Kidney (tissue), 13 donors: ENCODE measurements at regions not wholly inside any gene's neighbourhood (a gene's known extent, or its start where the extent isn't known, plus 50 kb on each side); places are given as distances from the start of the nearest gene placed in this dataset.

Source experiments
- DNase-seq, 5 donors: peaks; one replicate each; pipeline ENCODE4 v3.0.0-alpha.2; 2013 to 2020
- FAIRE-seq: peaks from 2 replicates; lab custom pipeline; 2012; peaks lifted over from hg19 to GRCh38; lab: Jason Lieb, UNC
- H3K27ac ChIP-seq, 2 donors: one replicate each; pipeline ENCODE4 v1.7.0; 2013; ENCODE audit warnings: low read depth in 2 of 2, low read length in 2 of 2, inconsistent platforms in 1 of 2
- H3K27me3 ChIP-seq: one replicate; pipeline ENCODE4 v1.7.1; 2013; ENCODE audit warnings: low read length, inconsistent platforms; ENCODE audit not compliant: control insufficient read depth, insufficient read depth
- H3K36me3 ChIP-seq, 3 donors: one replicate each; pipeline versions ENCODE4 v1.7.0 to v1.7.1; 2013; ENCODE audit warnings: low read length in 3 of 3, control low read depth in 1 of 3, inconsistent platforms in 1 of 3; ENCODE audit not compliant: insufficient read depth in 3 of 3, control insufficient read depth in 2 of 3
- H3K4me1 ChIP-seq, 3 donors: one replicate each; pipeline versions ENCODE4 v1.7.0 to v1.7.1; 2013; ENCODE audit warnings: low read length in 3 of 3, inconsistent platforms in 1 of 3, low read depth in 1 of 3; ENCODE audit not compliant: control insufficient read depth in 2 of 3, insufficient read depth in 2 of 3
- H3K4me3 ChIP-seq, 3 donors: one replicate each; pipeline versions ENCODE4 v1.7.0 to v1.8.1; 2013; ENCODE audit warnings: low read length in 3 of 3, control low read depth in 1 of 3, inconsistent platforms in 1 of 3
- H3K9ac ChIP-seq, 3 donors: one replicate each; pipeline versions ENCODE4 v1.7.0 to v1.7.1; 2013; ENCODE audit warnings: low read length in 3 of 3, control low read depth in 1 of 3, inconsistent platforms in 1 of 3
- H3K9me3 ChIP-seq, 3 donors: one replicate each; pipeline versions ENCODE4 v1.7.0 to v1.7.1; 2013; ENCODE audit warnings: low read length in 3 of 3, control low read depth in 1 of 3, inconsistent platforms in 1 of 3; ENCODE audit not compliant: control insufficient read depth in 2 of 3, insufficient read depth in 1 of 3
- intact Hi-C: fragments of 100-400 bp; cut with DNase I; formaldehyde crosslinking; loops from one replicate; pipeline ENCODE4 v1.11.1; 2022
- TF ChIP-seq, protein P1 (sequence below): IDR thresholded peaks from 3 replicates; pipeline ENCODE4 v1.5.1; 2012; ENCODE audit warnings: mild to moderate bottlenecking, moderate library complexity, borderline replicate concordance; ENCODE audit not compliant: insufficient read depth; ENCODE audit errors: extremely low read depth
- donor health status: control.
- donor health status: control.
- donor health status: control.
- donor health status: control.
- donor health status: control.
- donor health status: DM: yes; HTN: yes; CAD: no.
- donor health status: Normal renal cell carcinoma (clear cell type).

DNA sequence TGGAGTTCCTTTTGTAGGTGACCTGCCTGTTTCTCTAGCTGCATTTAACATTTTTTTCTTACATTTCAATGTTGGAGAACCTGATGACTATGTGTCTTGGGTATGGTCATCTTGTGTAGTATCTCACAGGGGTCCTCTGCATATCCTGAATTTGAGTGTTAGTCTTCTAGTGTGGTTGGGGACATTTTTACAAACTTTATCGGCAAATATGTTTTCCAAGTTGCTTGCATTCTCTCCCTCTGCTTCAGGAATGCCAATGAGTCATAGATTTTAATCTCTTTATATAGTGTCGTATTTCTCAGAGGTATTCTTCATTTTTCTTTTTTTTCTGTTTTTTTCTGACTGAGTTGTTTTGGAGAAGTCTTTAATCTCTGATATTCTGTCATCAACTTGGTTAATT, 684.0 kb downstream of the NCAM2 start:
- intact Hi-C loops = no loop called here
- Histone ChIP-seq H3K27me3 (no peaks in the 10 kb centered on the region), H3K36me3 (no peaks in the 10 kb centered on the region), H3K4me1 (no peaks in the 10 kb centered on the region), H3K9ac (no peak overlapping the region), H3K9me3 (no peaks in the 10 kb centered on the region), H3K27ac (no peak overlapping the region), H3K4me3 (no peak overlapping the region)
- TF ChIP-seq, protein P1, sequence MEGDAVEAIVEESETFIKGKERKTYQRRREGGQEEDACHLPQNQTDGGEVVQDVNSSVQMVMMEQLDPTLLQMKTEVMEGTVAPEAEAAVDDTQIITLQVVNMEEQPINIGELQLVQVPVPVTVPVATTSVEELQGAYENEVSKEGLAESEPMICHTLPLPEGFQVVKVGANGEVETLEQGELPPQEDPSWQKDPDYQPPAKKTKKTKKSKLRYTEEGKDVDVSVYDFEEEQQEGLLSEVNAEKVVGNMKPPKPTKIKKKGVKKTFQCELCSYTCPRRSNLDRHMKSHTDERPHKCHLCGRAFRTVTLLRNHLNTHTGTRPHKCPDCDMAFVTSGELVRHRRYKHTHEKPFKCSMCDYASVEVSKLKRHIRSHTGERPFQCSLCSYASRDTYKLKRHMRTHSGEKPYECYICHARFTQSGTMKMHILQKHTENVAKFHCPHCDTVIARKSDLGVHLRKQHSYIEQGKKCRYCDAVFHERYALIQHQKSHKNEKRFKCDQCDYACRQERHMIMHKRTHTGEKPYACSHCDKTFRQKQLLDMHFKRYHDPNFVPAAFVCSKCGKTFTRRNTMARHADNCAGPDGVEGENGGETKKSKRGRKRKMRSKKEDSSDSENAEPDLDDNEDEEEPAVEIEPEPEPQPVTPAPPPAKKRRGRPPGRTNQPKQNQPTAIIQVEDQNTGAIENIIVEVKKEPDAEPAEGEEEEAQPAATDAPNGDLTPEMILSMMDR = no peak
- DNase-seq = no peak
- FAIRE-seq = no peak

DNA sequence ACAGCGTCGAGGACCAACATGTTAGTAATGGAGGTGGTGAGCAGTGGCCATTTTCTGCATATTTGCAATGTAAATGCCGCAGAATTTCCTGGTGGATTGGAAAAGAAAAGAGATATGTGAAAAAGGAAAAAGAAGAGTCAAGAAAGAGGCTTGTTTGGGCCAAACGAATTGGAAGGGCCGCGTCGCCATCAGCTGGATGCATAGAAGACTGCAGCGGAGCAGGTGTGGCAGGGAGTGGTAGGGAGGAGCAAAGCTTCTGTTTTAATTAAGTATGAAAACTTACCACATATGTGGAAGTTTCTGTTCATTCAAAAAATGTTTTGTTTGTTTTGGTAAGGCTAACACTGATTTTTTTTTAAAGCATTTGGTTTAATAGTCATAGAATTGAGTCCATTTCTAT, 690.7 kb downstream of the NCAM2 start:
- Histone ChIP-seq H3K9ac (no peak overlapping the region), H3K9me3 (no peaks in the 10 kb centered on the region), H3K27me3 (no peaks in the 10 kb centered on the region), H3K4me1 (no peaks in the 10 kb centered on the region), H3K27ac (no peak overlapping the region), H3K36me3 (no peaks in the 10 kb centered on the region), H3K4me3 (no peak overlapping the region)
- TF ChIP-seq, protein P1 = no peak
- FAIRE-seq (no peak), DNase-seq (peak in 2 of 5 donors; percentile 10 to 39)
- intact Hi-C loops = no loop called here

DNA sequence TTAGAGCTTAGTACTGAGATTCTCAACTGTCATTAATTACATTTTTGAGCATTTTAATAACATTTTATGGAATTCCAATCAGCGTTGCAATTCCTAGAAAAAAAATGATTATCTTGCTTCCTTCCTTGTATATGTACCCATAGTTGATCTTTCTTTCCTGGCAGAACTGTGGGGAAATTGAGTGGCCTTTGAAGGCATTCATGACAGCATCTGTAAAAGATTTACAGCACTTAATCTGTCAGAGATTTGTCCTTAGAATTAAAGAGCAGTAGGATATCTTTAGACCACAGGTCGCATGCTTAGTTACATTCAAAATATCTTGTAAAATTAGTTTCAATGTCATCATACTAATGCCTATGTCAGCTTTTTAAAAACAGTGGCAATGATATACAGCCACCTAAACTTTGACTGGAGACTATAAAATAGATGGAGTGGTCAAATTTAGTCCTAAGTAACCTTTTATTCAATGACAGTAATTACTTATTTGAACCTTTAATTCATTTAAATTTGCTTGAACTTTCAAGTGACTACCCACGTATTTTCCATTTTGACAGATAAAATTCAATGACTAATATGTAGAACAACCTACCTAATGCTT, 692.0 kb downstream of the NCAM2 start:
- no peak for FAIRE-seq
- Histone ChIP-seq H3K4me3 (no peak overlapping the region), H3K36me3 (no peaks in the 10 kb centered on the region), H3K9ac (no peak overlapping the region), H3K27ac (no peak overlapping the region), H3K4me1 (no peaks in the 10 kb centered on the region), H3K9me3 (no peaks in the 10 kb centered on the region), H3K27me3 (no peaks in the 10 kb centered on the region)
- TF ChIP-seq, protein P1 = no peak
- intact Hi-C loops = no loop called here
- DNase-seq = no peak
